ENCODE measurements at regions not wholly inside any gene's neighbourhood (a gene's known extent, or its start where the extent isn't known, plus 50 kb on each side); places are given as distances from the start of the nearest gene placed in this dataset.
"Not testable (repeated sequence)": the region's sequence is repeated elsewhere in the genome, so short reads cannot be mapped to it uniquely, and the experiment has no call there.

GRCh38 chr7:120184866-120185265 lies 88.1 kb upstream of the KCND2 start:
- Mint-ChIP-seq H3K4me1 (no peaks in the 10 kb centered on the region), H3K4me3 (no peak overlapping the region), H3K27ac (no peak overlapping the region), H3K36me3 (ENCODE audit: low read depth) (no peaks in the 10 kb centered on the region), H3K27me3 (no peaks in the 10 kb centered on the region), H3K9me3 (no peaks in the 10 kb centered on the region)
- ChIA-PET CTCF (no interaction called here), POLR2A (no interaction called here)
- no peak for DNase-seq

GRCh38 chr7:120185940-120186682 lies 86.9 kb upstream of the KCND2 start:
- POLR2A ChIA-PET = no interaction called here
- no peaks in the 10 kb centered on the region for H3K9me3 Mint-ChIP-seq
- H3K36me3 Mint-ChIP-seq (ENCODE audit: low read depth) = no peaks in the 10 kb centered on the region
- no peaks in the 10 kb centered on the region for H3K4me1 Mint-ChIP-seq
- no peaks in the 10 kb centered on the region for H3K27me3 Mint-ChIP-seq
- CTCF ChIA-PET = no interaction called here
- DNase-seq = no peak
- H3K27ac Mint-ChIP-seq = no peak overlapping the region
- H3K4me3 Mint-ChIP-seq = no peak overlapping the region

GRCh38 chr7:120186688-120187087 lies 86.3 kb upstream of the KCND2 start:
- DNase-seq = no peak
- Mint-ChIP-seq H3K9me3 (no peaks in the 10 kb centered on the region), H3K27me3 (no peaks in the 10 kb centered on the region), H3K4me3 (no peak overlapping the region), H3K27ac (no peak overlapping the region), H3K36me3 (ENCODE audit: low read depth) (no peaks in the 10 kb centered on the region), H3K4me1 (no peaks in the 10 kb centered on the region)
- ChIA-PET POLR2A (no interaction called here), CTCF (no interaction called here)

- H3K27me3 Mint-ChIP-seq = no peaks in the 10 kb centered on the region
- no peak for DNase-seq
- H3K4me3 Mint-ChIP-seq = no peak overlapping the region
- no peaks in the 10 kb centered on the region for H3K4me1 Mint-ChIP-seq
- no peaks in the 10 kb centered on the region for H3K9me3 Mint-ChIP-seq
- POLR2A ChIA-PET = no interaction called here
- CTCF ChIA-PET = no interaction called here
- H3K36me3 Mint-ChIP-seq (ENCODE audit: low read depth) = no peaks in the 10 kb centered on the region
- no peak overlapping the region for H3K27ac Mint-ChIP-seq
These were observed 83.4 kb upstream of the KCND2 start for GRCh38 chr7:120189623-120190022.

GRCh38 chr7:120190109-120190508 lies 82.9 kb upstream of the KCND2 start:
- CTCF ChIA-PET = interaction anchor here (0.7 kb wide), 1 partner anchor 60 kb away, joined by 3 read pairs; no protein-coding TSS in a partner anchor
- POLR2A ChIA-PET = no interaction called here
- Mint-ChIP-seq H3K4me1 (no peaks in the 10 kb centered on the region), H3K27me3 (no peaks in the 10 kb centered on the region), H3K9me3 (no peaks in the 10 kb centered on the region), H3K27ac (no peak overlapping the region), H3K36me3 (ENCODE audit: low read depth) (no peaks in the 10 kb centered on the region), H3K4me3 (no peak overlapping the region)
- no peak for DNase-seq

- ChIA-PET CTCF (interaction anchor here (0.7 kb wide), 1 partner anchor 59 kb away, joined by 3 read pairs; no protein-coding TSS in a partner anchor), POLR2A (no interaction called here)
- no peaks in the 10 kb centered on the region for H3K36me3 Mint-ChIP-seq (ENCODE audit: low read depth)
- no peaks in the 10 kb centered on the region for H3K27me3 Mint-ChIP-seq
- H3K27ac Mint-ChIP-seq = no peak overlapping the region
- no peaks in the 10 kb centered on the region for H3K4me1 Mint-ChIP-seq
- no peaks in the 10 kb centered on the region for H3K9me3 Mint-ChIP-seq
- DNase-seq = no peak
- no peak overlapping the region for H3K4me3 Mint-ChIP-seq
These were observed 82.4 kb upstream of the KCND2 start for GRCh38 chr7:120190566-120190965.

GRCh38 chr7:120191423-120191822 lies 81.6 kb upstream of the KCND2 start:
- CTCF ChIA-PET; DNase-seq; POLR2A ChIA-PET; H3K4me3 Mint-ChIP-seq; H3K9me3 Mint-ChIP-seq; H3K27ac Mint-ChIP-seq; H3K36me3 Mint-ChIP-seq (ENCODE audit: low read depth); H3K27me3 Mint-ChIP-seq; H3K4me1 Mint-ChIP-seq: not testable (repeated sequence)

GRCh38 chr7:120201290-120201689 lies 71.7 kb upstream of the KCND2 start:
- Mint-ChIP-seq H3K9me3 (no peaks in the 10 kb centered on the region), H3K4me1 (no peaks in the 10 kb centered on the region), H3K27me3 (no peaks in the 10 kb centered on the region), H3K4me3 (no peak overlapping the region), H3K27ac (no peak overlapping the region), H3K36me3 (ENCODE audit: low read depth) (no peaks in the 10 kb centered on the region)
- ChIA-PET POLR2A (no interaction called here), CTCF (no interaction called here)
- no peak for DNase-seq

- POLR2A ChIA-PET = no interaction called here
- no peaks in the 10 kb centered on the region for H3K4me1 Mint-ChIP-seq
- H3K4me3 Mint-ChIP-seq = no peak overlapping the region
- CTCF ChIA-PET = no interaction called here
- no peaks in the 10 kb centered on the region for H3K27me3 Mint-ChIP-seq
- no peaks in the 10 kb centered on the region for H3K36me3 Mint-ChIP-seq (ENCODE audit: low read depth)
- no peak overlapping the region for H3K27ac Mint-ChIP-seq
- H3K9me3 Mint-ChIP-seq = peaks cover 6% of the 10 kb centered on the region
- no peak for DNase-seq
These were observed 67.9 kb upstream of the KCND2 start for GRCh38 chr7:120205101-120205500.

GRCh38 chr7:120207037-120207436 lies 65.9 kb upstream of the KCND2 start:
- ChIA-PET CTCF (no interaction called here), POLR2A (no interaction called here)
- H3K4me3 Mint-ChIP-seq = no peak overlapping the region
- H3K4me1 Mint-ChIP-seq = no peaks in the 10 kb centered on the region
- no peak overlapping the region for H3K27ac Mint-ChIP-seq
- peaks cover 8% of the 10 kb centered on the region for H3K9me3 Mint-ChIP-seq
- DNase-seq = no peak
- no peaks in the 10 kb centered on the region for H3K36me3 Mint-ChIP-seq (ENCODE audit: low read depth)
- no peaks in the 10 kb centered on the region for H3K27me3 Mint-ChIP-seq

- Mint-ChIP-seq H3K9me3 (peaks cover 9% of the 10 kb centered on the region), H3K4me3 (no peak overlapping the region), H3K36me3 (ENCODE audit: low read depth) (no peaks in the 10 kb centered on the region), H3K27ac (no peak overlapping the region), H3K27me3 (no peaks in the 10 kb centered on the region), H3K4me1 (no peaks in the 10 kb centered on the region)
- CTCF ChIA-PET = no interaction called here
- no peak for DNase-seq
- POLR2A ChIA-PET = no interaction called here
These were observed 57.3 kb upstream of the KCND2 start for GRCh38 chr7:120215654-120216053.

- no peak for DNase-seq
- Mint-ChIP-seq H3K4me1 (no peaks in the 10 kb centered on the region), H3K27me3 (no peaks in the 10 kb centered on the region), H3K36me3 (ENCODE audit: low read depth) (no peaks in the 10 kb centered on the region), H3K9me3 (peaks cover 7% of the 10 kb centered on the region), H3K27ac (no peak overlapping the region), H3K4me3 (no peak overlapping the region)
- ChIA-PET POLR2A (no interaction called here), CTCF (no interaction called here)
These were observed 56.0 kb upstream of the KCND2 start for GRCh38 chr7:120216947-120217346.

GRCh38 chr7:120218712-120219111 lies 54.3 kb upstream of the KCND2 start:
- no peak overlapping the region for H3K4me3 Mint-ChIP-seq
- DNase-seq = no peak
- no peaks in the 10 kb centered on the region for H3K36me3 Mint-ChIP-seq (ENCODE audit: low read depth)
- H3K9me3 Mint-ChIP-seq = peaks cover 2% of the 10 kb centered on the region
- no peaks in the 10 kb centered on the region for H3K4me1 Mint-ChIP-seq
- no peak overlapping the region for H3K27ac Mint-ChIP-seq
- CTCF ChIA-PET = no interaction called here
- POLR2A ChIA-PET = no interaction called here
- H3K27me3 Mint-ChIP-seq = no peaks in the 10 kb centered on the region

- Mint-ChIP-seq H3K9me3 (peaks cover 2% of the 10 kb centered on the region), H3K4me1 (no peaks in the 10 kb centered on the region), H3K27me3 (no peaks in the 10 kb centered on the region), H3K36me3 (ENCODE audit: low read depth) (no peaks in the 10 kb centered on the region), H3K4me3 (no peak overlapping the region), H3K27ac (no peak overlapping the region)
- ChIA-PET POLR2A (no interaction called here), CTCF (no interaction called here)
- no peak for DNase-seq
These were observed 51.3 kb upstream of the KCND2 start for GRCh38 chr7:120221666-120222065.
